Pancreas (tissue), 10 donors: ENCODE measurements at regions not wholly inside any gene's neighbourhood (a gene's known extent, or its start where the extent isn't known, plus 50 kb on each side); places are given as distances from the start of the nearest gene placed in this dataset.

Experiments used
- ATAC-seq, 4 donors: fragments of 200-7000 bp; cut with Tn5 transposase; one replicate each; pipeline versions ENCODE4 v1.8.0 to v1.9.1; 2020; ENCODE audit warnings: mild to moderate bottlenecking in 4 of 4, moderate library complexity in 4 of 4
- DNase-seq, 6 donors: peaks; one replicate each; pipeline ENCODE4 v3.0.0-alpha.2; 2020
- FAIRE-seq: peaks from 2 replicates; lab custom pipeline; 2012; peaks lifted over from hg19 to GRCh38; lab: Jason Lieb, UNC
- H3K27ac ChIP-seq, 4 donors: fragments of 200-600 bp; sonication (generic); 1 replicate in 3 of 4; 2 replicates in 1 of 4; pipeline versions ENCODE4 v1.5.0 to v1.8.0; 2020
- H3K27me3 ChIP-seq, 4 donors: fragments of 200-600 bp; one replicate each; pipeline ENCODE4 v1.8.0; 2021
- H3K36me3 ChIP-seq, 3 donors: fragments of 200-600 bp; sonication (generic) in 1 of 3; one replicate each; pipeline versions ENCODE4 v1.5.0 to v1.8.0; 2020 to 2021
- H3K4me1 ChIP-seq, 3 donors: fragments of 200-600 bp; one replicate each; pipeline ENCODE4 v1.8.0; 2021
- H3K4me3 ChIP-seq, 4 donors: fragments of 200-600 bp; sonication (generic) in 2 of 4; one replicate each; pipeline versions ENCODE4 v1.5.0 to v1.8.0; 2020 to 2021
- H3K9me3 ChIP-seq, 4 donors: fragments of 200-600 bp; one replicate each; pipeline ENCODE4 v1.8.0; 2021
- WGBS, 2 donors: extraction: QIAGEN DNeasy Blood & Tissue Kit; methylation state at CpG; one replicate each; pipeline ENCODE4 v1.1.7; 2013; 5-methylcytosine and 5-hydroxymethylcytosine counted together
- intact Hi-C, 3 donors: fragments of 100-400 bp; cut with DNase I; formaldehyde crosslinking; loops; one replicate each; pipeline versions ENCODE4 v1.11.1 to v1.14.2; 2022
- TF ChIP-seq, protein P1 (sequence below), 4 donors: fragments of 200-600 bp; sonication (generic) in 3 of 4; IDR thresholded peaks; one replicate each; pipeline versions ENCODE4 v1.5.0 to v1.8.0; 2021; ENCODE audit warnings: antibody characterized with exemption in 4 of 4
- donor health status: healthy with polysubstance abuse.
- donor health status: DM: no; HTN: no; CAD: no; lungs with moderate emphysema.
- donor health status: DM: no; HTN: no; CAD: no.
- donor health status: control.
- donor health status: control.
- donor health status: Bipolar disorder and iron deficiency.
- donor health status: DM: yes; HTN: yes; CAD: no.
- donor health status: DM: no; HTN: no; CAD: no.
- donor health status: DM: no; HTN: no; CAD: no.
- donor health status: DM: yes; HTN: yes; CAD: no.

DNA sequence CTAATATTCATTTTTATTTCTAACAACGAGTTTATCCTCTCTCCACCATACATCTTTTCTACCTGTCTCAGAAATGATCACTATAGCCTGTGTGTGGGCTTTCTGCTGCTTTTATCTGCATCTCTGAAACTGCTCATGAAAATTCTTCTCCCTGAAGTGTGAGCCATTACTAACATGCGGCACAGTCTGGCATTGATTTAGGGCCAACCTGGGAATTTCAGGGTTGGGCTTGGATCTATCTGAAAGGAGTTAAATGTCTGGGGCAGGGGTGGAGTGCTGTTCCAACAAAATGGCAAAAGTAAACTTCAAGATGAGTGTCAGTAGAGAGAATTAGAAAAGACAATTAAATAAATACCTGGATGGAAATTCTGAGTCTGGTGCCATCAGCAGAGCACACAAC, 198.2 kb upstream of the OSR1 start:
- Histone ChIP-seq H3K36me3 (no peaks in the 10 kb centered on the region), H3K9me3 (no peaks in the 10 kb centered on the region), H3K27ac (no peak overlapping the region), H3K4me3 (no peak overlapping the region), H3K4me1 (no peaks in the 10 kb centered on the region), H3K27me3 (no peaks in the 10 kb centered on the region)
- ATAC-seq (no peak), DNase-seq (no peak), FAIRE-seq (no peak)
- WGBS, 2 donors = 49 to 58% methylated on average over 2 of the region's 2 CpGs
- TF ChIP-seq, protein P1, sequence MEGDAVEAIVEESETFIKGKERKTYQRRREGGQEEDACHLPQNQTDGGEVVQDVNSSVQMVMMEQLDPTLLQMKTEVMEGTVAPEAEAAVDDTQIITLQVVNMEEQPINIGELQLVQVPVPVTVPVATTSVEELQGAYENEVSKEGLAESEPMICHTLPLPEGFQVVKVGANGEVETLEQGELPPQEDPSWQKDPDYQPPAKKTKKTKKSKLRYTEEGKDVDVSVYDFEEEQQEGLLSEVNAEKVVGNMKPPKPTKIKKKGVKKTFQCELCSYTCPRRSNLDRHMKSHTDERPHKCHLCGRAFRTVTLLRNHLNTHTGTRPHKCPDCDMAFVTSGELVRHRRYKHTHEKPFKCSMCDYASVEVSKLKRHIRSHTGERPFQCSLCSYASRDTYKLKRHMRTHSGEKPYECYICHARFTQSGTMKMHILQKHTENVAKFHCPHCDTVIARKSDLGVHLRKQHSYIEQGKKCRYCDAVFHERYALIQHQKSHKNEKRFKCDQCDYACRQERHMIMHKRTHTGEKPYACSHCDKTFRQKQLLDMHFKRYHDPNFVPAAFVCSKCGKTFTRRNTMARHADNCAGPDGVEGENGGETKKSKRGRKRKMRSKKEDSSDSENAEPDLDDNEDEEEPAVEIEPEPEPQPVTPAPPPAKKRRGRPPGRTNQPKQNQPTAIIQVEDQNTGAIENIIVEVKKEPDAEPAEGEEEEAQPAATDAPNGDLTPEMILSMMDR (IDR thresholded peaks at IDR 0.05) = no peak
- intact Hi-C loops = no loop called here

DNA sequence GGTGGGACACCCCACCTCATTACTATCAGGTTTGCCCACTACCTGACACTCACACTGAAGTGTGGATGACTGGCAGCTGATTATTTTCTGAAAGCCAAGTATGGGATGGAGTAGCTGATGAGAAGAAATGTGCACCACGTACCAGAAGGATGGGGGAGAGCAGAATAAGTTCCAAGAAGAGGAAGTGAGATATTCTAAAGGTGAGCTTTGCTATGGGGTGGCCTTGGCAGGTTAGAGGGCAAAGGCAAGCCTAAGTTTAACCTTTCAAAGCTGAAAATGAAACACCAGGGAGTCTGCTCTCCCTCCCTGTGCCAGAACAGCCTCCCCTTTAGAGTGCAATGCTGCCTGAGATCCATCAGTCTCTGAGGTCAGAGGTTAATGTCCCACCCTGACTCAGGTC, 196.1 kb upstream of the OSR1 start:
- DNase-seq = no peak
- ATAC-seq = no peak
- no peaks in the 10 kb centered on the region for H3K4me1 ChIP-seq
- no peaks in the 10 kb centered on the region for H3K9me3 ChIP-seq
- intact Hi-C loops = no loop called here
- H3K4me3 ChIP-seq = no peak overlapping the region
- H3K27me3 ChIP-seq = no peaks in the 10 kb centered on the region
- H3K27ac ChIP-seq = no peak overlapping the region
- 74 to 79% methylated on average over 1 of the region's 1 CpG for WGBS, 2 donors
- TF ChIP-seq, protein P1 (IDR thresholded peaks at IDR 0.05) = no peak
- no peak for FAIRE-seq
- H3K36me3 ChIP-seq = no peaks in the 10 kb centered on the region

DNA sequence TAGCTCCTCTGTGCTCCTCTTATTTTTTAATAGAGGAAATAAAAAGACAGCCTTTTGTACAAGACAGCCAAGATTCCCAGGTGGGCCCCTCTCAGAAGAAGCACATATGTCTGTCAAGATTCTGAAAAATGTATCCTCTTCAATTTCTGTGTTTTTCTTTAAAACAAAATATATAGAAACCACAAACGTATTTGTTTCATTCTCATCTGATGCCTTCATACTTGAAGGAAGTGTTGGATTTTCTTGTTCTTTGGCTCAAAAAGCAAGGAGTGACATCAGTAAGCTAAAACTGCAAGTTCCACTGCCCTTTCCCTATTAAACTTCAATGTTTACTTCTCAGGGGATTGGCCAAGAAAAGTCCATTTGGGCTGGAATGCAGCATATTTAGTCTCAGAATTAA, 193.8 kb upstream of the OSR1 start:
- intact Hi-C loops = no loop called here
- FAIRE-seq = no peak

DNA sequence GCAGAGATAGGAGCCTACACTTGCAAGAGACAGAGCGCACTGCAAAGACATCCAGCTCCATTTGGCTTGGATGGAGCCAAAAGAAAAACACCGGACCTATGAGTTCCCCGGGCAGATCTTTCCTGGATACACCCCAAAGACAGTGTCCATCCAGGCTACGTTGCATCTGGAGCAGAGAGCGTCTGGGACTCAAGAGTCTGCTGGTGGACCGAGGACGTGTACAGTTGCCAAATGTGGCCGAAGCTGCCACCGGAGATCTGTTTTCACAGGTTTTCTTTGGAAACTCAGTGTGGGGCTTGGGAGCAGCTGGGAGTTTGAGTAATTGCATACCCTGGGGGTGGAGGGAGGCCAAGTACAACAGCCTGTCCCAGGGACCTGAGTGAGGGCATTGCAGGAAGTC, 192.3 kb upstream of the OSR1 start:
- no peak for FAIRE-seq
- no peaks in the 10 kb centered on the region for H3K4me1 ChIP-seq
- WGBS, 2 donors = 72 to 83% methylated on average over 9 of the region's 9 CpGs
- TF ChIP-seq, protein P1 (IDR thresholded peaks at IDR 0.05) = no peak
- intact Hi-C loops = no loop called here
- H3K36me3 ChIP-seq = no peaks in the 10 kb centered on the region
- H3K4me3 ChIP-seq = no peak overlapping the region
- no peaks in the 10 kb centered on the region for H3K27me3 ChIP-seq
- no peak for DNase-seq
- ATAC-seq = no peak
- no peak overlapping the region for H3K27ac ChIP-seq
- no peaks in the 10 kb centered on the region for H3K9me3 ChIP-seq

More for the DNA sequence above, 193.8 kb upstream of the OSR1 start:
- TF ChIP-seq, protein P1 (IDR thresholded peaks at IDR 0.05) = no peak
- Histone ChIP-seq H3K36me3 (no peaks in the 10 kb centered on the region), H3K4me3 (no peak overlapping the region), H3K9me3 (no peaks in the 10 kb centered on the region), H3K27ac (no peak overlapping the region), H3K27me3 (no peaks in the 10 kb centered on the region), H3K4me1 (no peaks in the 10 kb centered on the region)
- no peak for DNase-seq
- no peak for ATAC-seq
- WGBS, 2 donors = 73 to 76% methylated on average over 1 of the region's 1 CpG

DNA sequence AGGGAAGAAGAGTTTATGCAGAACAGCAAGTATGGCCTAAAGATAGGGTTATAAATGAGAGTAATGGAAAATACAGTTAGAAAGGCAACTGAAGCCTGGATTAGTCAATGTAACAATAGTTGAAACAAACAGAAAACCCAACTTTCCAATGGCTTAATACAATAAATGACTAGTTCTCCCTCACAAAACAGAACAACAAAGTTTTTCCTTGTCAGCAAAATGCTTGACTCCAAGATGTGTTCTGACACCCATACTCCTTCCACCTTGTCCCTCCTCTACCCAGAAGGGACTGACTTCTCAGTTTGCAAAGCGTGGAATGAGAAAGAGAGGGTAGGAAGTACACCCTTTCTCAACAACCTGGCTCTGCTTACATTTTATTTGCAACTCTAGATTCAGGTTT, 191.4 kb upstream of the OSR1 start:
- TF ChIP-seq, protein P1 (IDR thresholded peaks at IDR 0.05) = no peak
- Histone ChIP-seq H3K4me1 (no peaks in the 10 kb centered on the region), H3K9me3 (no peaks in the 10 kb centered on the region), H3K27me3 (no peaks in the 10 kb centered on the region), H3K36me3 (no peaks in the 10 kb centered on the region), H3K27ac (no peak overlapping the region), H3K4me3 (no peak overlapping the region)
- no peak for ATAC-seq
- DNase-seq = no peak
- WGBS, 2 donors = 75 to 92% methylated on average over 1 of the region's 1 CpG
- FAIRE-seq = no peak
- intact Hi-C loops = no loop called here
